Inferior parietal cortex (tissue), 1 donor: ENCODE measurements at regions not wholly inside any gene's neighbourhood (a gene's known extent, or its start where the extent isn't known, plus 50 kb on each side); places are given as distances from the start of the nearest gene placed in this dataset.

Experiments used
- DNase-seq: peaks from one replicate; pipeline ENCODE4 v3.0.0-alpha.2; 2016; ENCODE audit errors: extremely low spot score

- DNase-seq = no peak
Observed at GRCh38 chr15:38672814-38673670, 108.4 kb upstream of the RASGRP1 start.

DNA sequence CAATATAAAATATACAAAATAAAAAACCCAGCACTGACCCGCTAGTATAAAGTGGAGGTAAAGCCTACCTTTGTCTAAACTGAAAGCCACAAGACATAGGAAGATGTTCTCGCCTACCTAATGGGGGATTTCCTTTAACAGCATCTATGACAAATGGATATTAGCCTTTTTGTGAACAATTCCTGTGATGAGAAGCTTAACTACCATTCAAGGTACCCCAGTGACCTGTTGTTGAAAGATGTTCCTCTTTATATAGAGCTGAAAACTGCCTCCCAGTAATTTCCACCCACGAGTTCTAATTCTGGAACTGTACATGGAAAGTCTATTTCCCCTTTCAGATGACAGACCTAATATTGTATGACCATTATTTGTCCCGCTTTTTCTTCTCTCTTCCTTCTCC is 109.8 kb upstream of the RASGRP1 start:
- DNase-seq = no peak

- DNase-seq = no peak
Observed at GRCh38 chr15:38678281-38678680, 113.7 kb upstream of the RASGRP1 start.

DNA sequence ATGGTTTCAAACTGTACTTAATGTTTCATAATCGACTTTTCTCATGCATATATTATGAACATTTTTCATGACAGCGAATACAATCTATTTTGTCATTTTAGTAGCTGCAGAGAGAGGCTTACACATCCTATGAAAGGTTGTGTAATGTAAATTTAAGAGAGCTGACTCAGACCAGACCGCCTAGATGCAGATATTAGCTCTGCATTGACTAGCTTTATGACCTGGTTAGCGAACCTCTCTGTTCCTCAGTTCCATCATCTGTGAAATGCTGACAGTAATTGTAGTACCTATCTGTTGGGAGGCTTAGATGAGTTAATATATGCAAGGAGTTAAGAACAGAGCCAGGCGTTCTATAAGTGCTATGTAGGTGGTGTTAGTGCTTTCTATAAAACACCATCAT is 116.2 kb upstream of the RASGRP1 start:
- DNase-seq = no peak

DNA sequence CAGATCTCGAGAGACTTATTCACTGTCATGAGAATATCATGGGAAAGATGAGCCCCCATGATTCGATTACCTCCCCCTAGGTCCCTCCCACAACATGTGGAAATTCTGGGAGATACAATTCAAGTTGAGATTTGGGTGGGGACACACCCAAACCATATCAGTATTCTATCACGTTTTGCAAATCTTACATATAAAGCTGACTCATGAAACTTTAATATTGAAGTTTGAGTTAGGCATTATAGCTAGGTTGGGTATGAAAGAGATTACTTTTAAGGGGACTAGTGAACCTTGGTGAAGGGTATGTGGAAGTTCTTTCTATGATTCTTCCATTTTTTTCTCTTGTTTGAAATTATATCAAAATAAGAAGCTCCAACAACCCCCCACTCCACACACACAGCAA is 117.7 kb upstream of the RASGRP1 start:
- no peak for DNase-seq

DNA sequence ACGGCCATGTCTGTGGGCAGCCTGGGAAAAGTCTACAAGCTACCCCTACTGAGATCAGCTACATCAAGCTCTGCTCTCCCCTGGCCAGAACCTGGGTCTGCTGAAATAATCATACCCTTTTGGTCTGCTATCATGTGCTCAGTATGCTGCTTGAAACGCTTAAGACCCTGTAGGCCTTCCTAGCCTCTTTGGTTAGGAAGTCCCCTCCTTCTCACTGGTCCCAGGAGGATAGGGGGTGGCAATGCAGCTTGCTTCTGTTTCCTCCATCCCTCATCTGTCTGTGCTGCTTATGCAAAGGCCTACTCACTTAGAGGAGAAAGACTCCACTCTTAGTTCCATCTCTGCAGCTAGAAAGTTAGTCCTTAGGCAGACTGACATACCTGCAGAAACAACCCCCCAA is 118.2 kb upstream of the RASGRP1 start:
- no peak for DNase-seq

- peak; percentile 81 for DNase-seq
Observed at GRCh38 chr15:38683382-38684242, 119.0 kb upstream of the RASGRP1 start.

GRCh38 chr15:38684440-38685010 is 119.9 kb upstream of the RASGRP1 start:
- DNase-seq = no peak

- no peak for DNase-seq
Observed at GRCh38 chr15:38685686-38686339, 121.2 kb upstream of the RASGRP1 start.

DNA sequence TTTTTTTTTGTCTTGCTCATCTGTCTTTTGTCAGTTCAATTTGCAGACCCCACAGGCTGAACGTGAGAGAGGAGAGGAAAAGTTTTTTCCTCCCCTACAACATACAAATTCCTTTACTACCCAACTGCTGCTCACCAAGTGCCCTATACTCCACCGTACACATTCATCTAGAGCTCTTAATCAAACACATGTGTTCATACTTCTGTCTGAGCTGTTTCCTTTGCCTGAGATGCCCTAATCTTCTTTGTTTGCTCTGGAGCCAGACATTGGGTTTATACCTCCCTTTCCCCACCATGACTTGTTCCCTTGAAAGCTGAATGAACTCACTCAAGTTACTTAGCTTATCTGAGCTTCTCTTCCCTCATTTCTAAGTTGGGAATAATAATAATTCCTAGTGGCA is 122.7 kb upstream of the RASGRP1 start:
- DNase-seq = no peak

GRCh38 chr15:38687775-38688495 is 123.3 kb upstream of the RASGRP1 start:
- no peak for DNase-seq

GRCh38 chr15:38688761-38689160 is 124.1 kb upstream of the RASGRP1 start:
- no peak for DNase-seq

- DNase-seq = no peak
Observed at GRCh38 chr15:38689522-38689921, 124.9 kb upstream of the RASGRP1 start.

DNA sequence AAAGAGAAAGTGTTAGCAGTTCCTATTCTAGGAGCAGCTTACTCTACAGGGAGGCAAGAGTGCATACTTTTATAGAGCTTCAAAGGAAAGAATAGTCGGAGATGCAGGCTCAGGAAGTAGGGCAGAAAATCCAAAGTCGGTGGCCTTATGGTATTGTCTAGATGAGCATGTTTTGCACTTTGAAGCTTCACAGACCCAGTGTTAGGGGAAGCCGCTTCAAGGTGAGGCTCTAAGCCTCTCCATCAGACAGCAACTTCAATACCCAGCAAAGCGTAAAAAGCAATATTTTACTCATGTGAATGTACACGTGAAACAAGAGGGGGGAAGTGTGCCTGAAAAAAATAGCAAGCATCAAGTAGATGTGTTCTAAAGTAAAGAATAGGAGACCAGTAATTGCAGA is 125.6 kb upstream of the RASGRP1 start:
- DNase-seq = no peak

DNA sequence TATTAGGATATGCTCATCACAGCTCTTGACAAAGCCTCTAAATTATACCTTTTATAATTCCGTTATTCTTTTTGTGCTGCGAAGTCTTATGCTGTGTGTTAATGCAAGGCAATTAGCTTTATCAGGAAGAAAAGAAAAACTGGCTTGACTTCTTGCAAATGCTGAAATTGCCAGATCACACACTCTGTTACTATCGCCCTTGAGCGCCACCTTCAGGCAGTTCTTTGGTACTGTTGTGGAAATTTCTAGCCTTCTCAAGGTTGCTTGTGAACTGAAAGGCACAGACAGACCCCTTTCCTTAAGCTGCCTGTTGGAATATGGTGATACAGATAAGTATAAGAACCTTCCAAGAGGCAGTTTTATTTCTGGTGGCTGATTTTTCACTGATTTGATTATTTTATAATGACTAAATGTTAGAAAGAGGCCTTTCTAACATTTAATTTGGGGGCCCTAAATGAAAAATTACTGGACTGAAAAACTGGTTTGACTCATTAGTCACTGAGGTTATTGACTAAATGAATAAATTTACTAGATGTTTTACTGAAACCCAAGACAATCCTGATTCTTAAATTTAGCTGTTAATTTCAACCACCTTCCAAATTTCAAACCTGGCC is 126.2 kb upstream of the RASGRP1 start:
- DNase-seq = peak; percentile 95

- no peak for DNase-seq
Observed at GRCh38 chr15:38691377-38691776, 126.8 kb upstream of the RASGRP1 start.

DNA sequence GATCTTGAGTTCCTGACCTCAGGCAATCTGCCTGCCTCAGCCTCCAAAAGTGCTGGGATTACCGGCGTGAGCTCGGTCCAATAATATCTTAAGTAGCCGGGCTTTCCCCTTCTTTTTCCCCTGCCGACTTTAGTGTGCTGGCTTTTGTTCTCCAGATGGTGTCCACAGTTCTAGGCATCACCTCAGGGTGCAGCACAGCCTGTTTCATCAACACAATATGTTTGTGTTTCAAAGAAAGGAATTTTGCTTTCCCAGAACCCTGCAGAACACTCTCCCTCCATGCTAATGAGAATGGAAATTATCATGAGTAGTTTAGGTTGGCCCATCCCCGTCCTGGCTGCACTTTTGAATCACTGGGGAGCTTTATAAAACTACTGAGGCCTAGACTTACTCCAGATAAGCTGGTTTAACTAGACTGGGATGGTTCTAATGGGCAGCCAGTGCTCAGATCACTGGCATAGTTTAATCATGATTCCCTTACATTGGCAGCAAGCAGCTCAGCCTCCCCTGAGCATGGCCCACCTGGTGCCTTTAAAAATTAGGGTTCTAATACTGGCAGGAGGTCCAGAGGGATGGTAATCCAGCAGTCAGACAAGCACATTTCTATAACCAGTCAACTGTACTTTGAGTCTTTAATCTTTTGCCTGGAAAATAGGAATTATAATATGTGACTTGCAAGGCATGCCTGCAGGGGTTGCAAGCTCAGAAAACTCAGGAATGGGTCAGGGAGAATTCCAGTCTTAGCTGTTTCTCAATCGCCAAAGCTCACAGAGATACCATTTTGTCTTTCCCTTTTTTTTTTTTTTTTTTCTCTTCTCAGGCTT is 127.6 kb upstream of the RASGRP1 start:
- DNase-seq = no peak

DNA sequence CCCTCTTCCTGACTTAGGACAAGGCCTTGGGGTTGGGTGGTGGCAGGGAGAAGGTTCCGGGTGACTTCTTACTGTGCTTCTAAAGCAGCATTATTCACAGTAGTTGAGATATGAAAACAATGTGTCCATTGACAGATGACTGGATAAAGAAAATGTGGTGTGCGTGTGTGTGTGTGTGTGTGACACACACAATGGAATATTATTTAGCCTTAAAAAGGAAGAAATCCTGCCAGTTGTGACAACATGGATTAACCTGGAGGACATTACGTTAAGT is 128.1 kb upstream of the RASGRP1 start:
- no peak for DNase-seq

- no peak for DNase-seq
Observed at GRCh38 chr15:38695249-38696108, 130.9 kb upstream of the RASGRP1 start.
